Activated B cell treated with CpG ODN at 0.5 μM for 24 hours (primary cell): ENCODE measurements at regions not wholly inside any gene's neighbourhood (a gene's known extent, or its start where the extent isn't known, plus 50 kb on each side); places are given as distances from the start of the nearest gene placed in this dataset.

Source experiments
- ATAC-seq: fragments of 200-7000 bp; cut with Tn5 transposase; one replicate; pipeline ENCODE4 v1.10.0; 2021; ENCODE audit warnings: low read depth, mild to moderate bottlenecking, moderate library complexity
- CTCF ChIA-PET: fragments of 350-600 bp; sonication (Branson Sonifier 250); formaldehyde crosslinking; loops from one replicate; lab custom pipeline; 2021; ENCODE audit warnings: antibody characterized with exemption; lab: Charles Lee
- POLR2A ChIA-PET: fragments of 350-600 bp; sonication (Branson Sonifier 250); formaldehyde crosslinking; loops from one replicate; lab custom pipeline; 2021; ENCODE audit warnings: antibody characterized with exemption; lab: Charles Lee
- DNase-seq: peaks from one replicate; pipeline ENCODE4 v3.0.0; 2022
- H3K27ac Mint-ChIP-seq: one replicate; pipeline ENCODE4 v1.8.0; 2020; ENCODE audit warnings: mixed read lengths
- H3K27me3 Mint-ChIP-seq: one replicate; pipeline ENCODE4 v1.8.0; 2021; ENCODE audit warnings: mixed read lengths
- H3K36me3 Mint-ChIP-seq: one replicate; pipeline ENCODE4 v1.8.0; 2021; ENCODE audit warnings: low read depth, mixed read lengths
- H3K4me1 Mint-ChIP-seq: one replicate; pipeline ENCODE4 v1.8.0; 2021; ENCODE audit warnings: mixed read lengths
- H3K4me3 Mint-ChIP-seq: one replicate; pipeline ENCODE4 v1.8.0; 2020; ENCODE audit warnings: mild to moderate bottlenecking, mixed read lengths
- H3K9me3 Mint-ChIP-seq: one replicate; pipeline ENCODE4 v1.8.0; 2020; ENCODE audit warnings: mixed read lengths
- intact Hi-C: fragments of 100-400 bp; cut with micrococcal nuclease; formaldehyde crosslinking; loops from one replicate; pipeline ENCODE4 v1.15.1; 2024
- TF ChIP-seq, protein P1 (sequence below): fragments of 200-600 bp; IDR thresholded peaks from one replicate; pipeline ENCODE4 v1.8.0; 2022; ENCODE audit warnings: antibody characterized with exemption, mild to moderate bottlenecking

DNA sequence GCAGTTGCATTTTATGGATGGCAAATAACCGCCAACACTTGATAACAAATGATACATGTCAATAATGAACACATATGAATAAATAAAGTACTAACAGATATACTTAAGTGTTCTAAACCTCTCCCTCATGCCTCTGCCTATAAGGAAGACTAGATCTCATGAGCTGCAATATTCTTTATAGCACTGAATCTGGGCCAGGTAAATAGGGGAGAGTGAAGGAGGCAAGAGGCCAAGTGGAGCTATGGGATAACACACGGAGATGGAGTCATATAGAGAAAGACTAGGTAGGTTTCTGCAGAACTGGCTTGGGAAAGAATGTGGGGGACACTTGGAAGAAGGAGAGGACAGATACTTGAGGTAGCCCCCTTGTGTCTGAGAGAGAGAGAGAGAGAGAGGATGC lies 354.2 kb upstream of the CFAP20DC start:
- intact Hi-C loops: no loop called here
- no peak for DNase-seq
- no peak overlapping the region for H3K27ac Mint-ChIP-seq
- no peaks in the 10 kb centered on the region for H3K9me3 Mint-ChIP-seq
- ChIA-PET POLR2A (no interaction called here), CTCF (no interaction called here)
- peaks cover 8% of the 10 kb centered on the region for H3K4me1 Mint-ChIP-seq
- no peaks in the 10 kb centered on the region for H3K27me3 Mint-ChIP-seq
- TF ChIP-seq, protein P1, sequence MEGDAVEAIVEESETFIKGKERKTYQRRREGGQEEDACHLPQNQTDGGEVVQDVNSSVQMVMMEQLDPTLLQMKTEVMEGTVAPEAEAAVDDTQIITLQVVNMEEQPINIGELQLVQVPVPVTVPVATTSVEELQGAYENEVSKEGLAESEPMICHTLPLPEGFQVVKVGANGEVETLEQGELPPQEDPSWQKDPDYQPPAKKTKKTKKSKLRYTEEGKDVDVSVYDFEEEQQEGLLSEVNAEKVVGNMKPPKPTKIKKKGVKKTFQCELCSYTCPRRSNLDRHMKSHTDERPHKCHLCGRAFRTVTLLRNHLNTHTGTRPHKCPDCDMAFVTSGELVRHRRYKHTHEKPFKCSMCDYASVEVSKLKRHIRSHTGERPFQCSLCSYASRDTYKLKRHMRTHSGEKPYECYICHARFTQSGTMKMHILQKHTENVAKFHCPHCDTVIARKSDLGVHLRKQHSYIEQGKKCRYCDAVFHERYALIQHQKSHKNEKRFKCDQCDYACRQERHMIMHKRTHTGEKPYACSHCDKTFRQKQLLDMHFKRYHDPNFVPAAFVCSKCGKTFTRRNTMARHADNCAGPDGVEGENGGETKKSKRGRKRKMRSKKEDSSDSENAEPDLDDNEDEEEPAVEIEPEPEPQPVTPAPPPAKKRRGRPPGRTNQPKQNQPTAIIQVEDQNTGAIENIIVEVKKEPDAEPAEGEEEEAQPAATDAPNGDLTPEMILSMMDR: no peak
- no peak for ATAC-seq
- H3K36me3 Mint-ChIP-seq: no peaks in the 10 kb centered on the region
- H3K4me3 Mint-ChIP-seq: no peak overlapping the region

DNA sequence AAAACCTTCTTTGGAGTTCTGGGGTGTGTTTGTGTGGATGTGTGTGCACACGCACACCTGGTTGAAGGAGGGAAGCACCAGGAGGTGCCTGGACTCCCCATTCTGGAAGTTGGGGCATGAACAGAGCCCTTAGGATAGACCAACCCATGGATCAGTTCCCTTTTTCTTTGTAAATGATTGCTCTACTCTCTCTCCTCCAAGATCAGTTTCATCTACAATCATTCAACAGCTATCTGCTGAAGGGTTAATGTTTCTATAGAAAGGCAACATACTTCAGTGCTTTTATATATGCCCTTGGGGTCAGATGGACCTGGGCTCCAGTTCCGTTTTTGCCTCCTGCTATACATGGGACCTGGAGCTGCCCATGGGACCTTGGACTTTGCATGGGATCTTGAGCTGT lies 352.1 kb upstream of the CFAP20DC start:
- no peaks in the 10 kb centered on the region for H3K36me3 Mint-ChIP-seq
- no peak for ATAC-seq

DNA sequence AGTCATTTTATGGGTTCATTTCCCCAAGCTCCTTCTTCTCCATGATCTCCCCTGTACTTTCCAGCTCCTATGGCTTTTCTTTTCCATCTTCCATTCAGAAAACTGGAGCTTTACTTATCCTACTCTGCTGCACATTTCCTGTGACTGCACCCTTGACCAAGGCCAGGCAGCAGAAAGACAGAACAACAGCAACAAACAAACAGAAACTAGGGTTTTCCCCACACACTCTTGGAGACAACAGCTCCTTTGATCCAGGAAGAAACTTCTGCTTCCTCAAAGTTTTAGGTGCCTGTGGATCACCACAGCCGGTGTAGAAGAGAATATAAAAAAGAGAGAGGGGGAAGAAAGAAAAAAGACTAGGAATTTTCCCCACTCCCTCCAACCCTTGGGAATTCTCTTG lies 342.3 kb upstream of the CFAP20DC start:
- CTCF ChIA-PET: no interaction called here
- no peak for ATAC-seq
- Mint-ChIP-seq H3K9me3 (no peaks in the 10 kb centered on the region), H3K27ac (no peak overlapping the region), H3K4me1 (peaks cover 11% of the 10 kb centered on the region), H3K27me3 (no peaks in the 10 kb centered on the region), H3K4me3 (no peak overlapping the region), H3K36me3 (no peaks in the 10 kb centered on the region)
- DNase-seq: no peak
- intact Hi-C loops: no loop called here
- TF ChIP-seq, protein P1: no peak
- POLR2A ChIA-PET: no interaction called here

More for the DNA sequence above, 352.1 kb upstream of the CFAP20DC start:
- TF ChIP-seq, protein P1: no peak
- DNase-seq: no peak
- intact Hi-C loops: no loop called here
- CTCF ChIA-PET: no interaction called here
- Mint-ChIP-seq H3K4me3 (no peak overlapping the region), H3K9me3 (peaks cover 1% of the 10 kb centered on the region), H3K4me1 (peaks cover 4% of the 10 kb centered on the region), H3K27me3 (no peaks in the 10 kb centered on the region), H3K27ac (no peak overlapping the region)
- POLR2A ChIA-PET: no interaction called here

DNA sequence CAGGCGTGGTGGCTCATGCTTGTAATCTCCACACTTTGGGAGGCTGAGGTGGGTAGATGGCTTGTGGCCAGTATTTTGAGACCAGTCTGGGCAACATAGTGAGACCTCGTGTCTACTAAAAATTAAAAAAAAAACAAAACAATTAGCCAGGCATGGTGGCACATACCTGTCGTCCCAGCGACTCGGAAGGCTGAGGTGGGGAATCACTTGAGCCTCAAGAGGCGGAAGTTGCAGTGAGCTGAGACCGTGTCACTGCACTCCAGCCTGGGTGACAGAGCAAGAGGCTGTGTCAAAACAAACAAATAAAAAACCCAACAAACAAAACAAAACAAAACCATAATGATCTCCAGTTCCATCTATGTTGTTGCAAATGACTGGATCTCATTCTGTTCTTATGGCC lies 341.3 kb upstream of the CFAP20DC start:
- no peak for DNase-seq
- ATAC-seq: no peak
- TF ChIP-seq, protein P1: no peak
- Mint-ChIP-seq H3K36me3 (no peaks in the 10 kb centered on the region), H3K27me3 (no peaks in the 10 kb centered on the region), H3K27ac (no peak overlapping the region), H3K4me3 (no peak overlapping the region), H3K9me3 (no peaks in the 10 kb centered on the region), H3K4me1 (peaks cover 20% of the 10 kb centered on the region)
- ChIA-PET CTCF (no interaction called here), POLR2A (no interaction called here)
- intact Hi-C loops: no loop called here

DNA sequence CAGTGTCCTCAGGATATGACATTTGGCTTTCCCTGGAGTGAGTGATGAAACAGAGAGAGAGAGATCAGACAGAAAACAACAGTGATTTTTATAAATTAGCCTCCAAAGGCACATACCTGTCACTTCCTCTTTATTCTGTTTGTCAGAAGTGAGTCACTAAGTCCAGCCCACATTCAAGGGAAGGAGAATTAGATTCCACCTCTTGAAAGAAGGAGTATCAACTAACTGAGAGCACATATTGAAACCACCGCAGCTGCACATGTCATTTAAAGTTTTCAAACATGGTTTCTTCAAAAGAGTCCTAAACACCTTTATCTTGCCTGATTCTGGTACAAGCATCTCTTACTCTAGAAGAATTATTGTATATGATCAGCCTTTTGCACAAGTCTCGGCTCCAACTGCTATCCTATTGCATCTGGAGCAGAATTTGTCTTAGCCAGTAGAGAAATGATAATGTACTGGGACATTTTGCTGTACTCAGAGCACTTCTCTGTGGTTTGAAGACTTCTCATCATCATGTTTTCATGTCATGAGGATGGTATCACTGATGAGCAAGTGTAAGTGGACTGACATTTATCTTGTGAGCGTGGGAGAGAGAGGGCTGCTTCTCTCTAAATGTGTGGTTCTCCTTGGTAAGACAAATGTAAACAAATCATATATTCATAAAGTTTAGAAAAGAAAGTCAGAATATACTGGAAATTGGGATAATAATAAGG lies 338.9 kb upstream of the CFAP20DC start:
- ChIA-PET CTCF (no interaction called here), POLR2A (interaction anchor here (0.6 to 1.2 kb wide), 3 partner anchors 10 to 14 kb away, joined by 3 to 4 read pairs (median 3); no protein-coding TSS in a partner anchor)
- Mint-ChIP-seq H3K36me3 (no peaks in the 10 kb centered on the region), H3K27me3 (no peaks in the 10 kb centered on the region), H3K9me3 (no peaks in the 10 kb centered on the region), H3K4me3 (peak overlapping the region; percentile 2), H3K27ac (peak overlapping the region; percentile 61), H3K4me1 (peaks cover 27% of the 10 kb centered on the region)
- TF ChIP-seq, protein P1: no peak
- ATAC-seq (peak; percentile 53), DNase-seq (no peak)
- intact Hi-C loops: loop anchor here (5.0 kb wide), 2 partner anchors 126 to 449 kb away; no protein-coding TSS in a partner anchor
